Hepatocyte (in vitro differentiated cells): ENCODE measurements at regions not wholly inside any gene's neighbourhood (a gene's known extent, or its start where the extent isn't known, plus 50 kb on each side); places are given as distances from the start of the nearest gene placed in this dataset.

Source experiments
- DNase-seq: peaks from one replicate; pipeline ENCODE4 v3.0.0-alpha.2; 2016; ENCODE audit warnings: low spot score
- H2AFZ ChIP-seq: fragments of 200-600 bp; sonication (generic); 2 replicates; pipeline ENCODE4 v1.6.0; 2016; ENCODE audit warnings: antibody characterized with exemption, mild to moderate bottlenecking
- H3K27ac ChIP-seq: fragments of 200-600 bp; sonication (generic); 2 replicates; pipeline ENCODE4 v1.5.1; 2016; ENCODE audit warnings: mild to moderate bottlenecking
- H3K27me3 ChIP-seq: fragments of 200-600 bp; sonication (generic); 2 replicates; pipeline ENCODE4 v1.6.1; 2016
- H3K36me3 ChIP-seq: fragments of 200-600 bp; sonication (generic); replicated peaks from 2 replicates; pipeline ENCODE4 v1.5.1; 2016; ENCODE audit warnings: low read depth; ENCODE audit not compliant: insufficient read depth
- H3K4me1 ChIP-seq: fragments of 200-600 bp; sonication (generic); 2 replicates; pipeline ENCODE4 v1.5.1; 2016; ENCODE audit warnings: mild to moderate bottlenecking, moderate library complexity; ENCODE audit not compliant: insufficient read depth
- H3K4me2 ChIP-seq: fragments of 200-600 bp; sonication (generic); 2 replicates; pipeline ENCODE4 v1.6.0; 2016
- H3K4me3 ChIP-seq: fragments of 200-600 bp; sonication (generic); 2 replicates; pipeline ENCODE4 v1.5.1; 2016; ENCODE audit warnings: mild to moderate bottlenecking
- H3K79me2 ChIP-seq: fragments of 200-600 bp; sonication (generic); 2 replicates; pipeline ENCODE4 v1.6.0; 2017; ENCODE audit warnings: mild to moderate bottlenecking
- H3K9me2 ChIP-seq: fragments of 200-600 bp; sonication (generic); replicated peaks from 2 replicates; pipeline ENCODE4 v1.6.0; 2017; ENCODE audit warnings: mild to moderate bottlenecking; ENCODE audit not compliant: insufficient read depth
- H3K9me3 ChIP-seq: fragments of 200-600 bp; sonication (generic); 2 replicates; pipeline ENCODE4 v1.5.1; 2016; ENCODE audit warnings: low read depth, mild to moderate bottlenecking
- H4K20me1 ChIP-seq: fragments of 200-600 bp; sonication (generic); 2 replicates; pipeline ENCODE4 v1.6.0; 2016; ENCODE audit warnings: mild to moderate bottlenecking; ENCODE audit not compliant: insufficient read depth, poor library complexity, severe bottlenecking
- EZH2 ChIP-seq: fragments of 200-600 bp; sonication (generic); IDR thresholded peaks from 2 replicates; pipeline ENCODE4 v1.6.1; 2016; ENCODE audit warnings: antibody characterized with exemption, mild to moderate bottlenecking, borderline replicate concordance
- EZH2phosphoT487 ChIP-seq: fragments of 200-600 bp; sonication (generic); IDR thresholded peaks from one replicate; pipeline ENCODE4 v1.6.1; 2018; ENCODE audit warnings: antibody characterized with exemption, mild to moderate bottlenecking, low read depth, moderate library complexity; ENCODE audit not compliant: unreplicated experiment, severe bottlenecking
- WGBS: methylation state at CpG from one replicate; pipeline ENCODE4 v1.1.6; 2016; ENCODE audit warnings: low lambda C conversion rate; ENCODE audit errors: missing lambda C conversion rate; 5-methylcytosine and 5-hydroxymethylcytosine counted together
- TF ChIP-seq, protein P1 (sequence below): fragments of 200-600 bp; sonication (generic); IDR thresholded peaks from 2 replicates; pipeline ENCODE4 v1.5.1; 2016; ENCODE audit warnings: antibody characterized with exemption, mild to moderate bottlenecking; ENCODE audit not compliant: poor library complexity

DNA sequence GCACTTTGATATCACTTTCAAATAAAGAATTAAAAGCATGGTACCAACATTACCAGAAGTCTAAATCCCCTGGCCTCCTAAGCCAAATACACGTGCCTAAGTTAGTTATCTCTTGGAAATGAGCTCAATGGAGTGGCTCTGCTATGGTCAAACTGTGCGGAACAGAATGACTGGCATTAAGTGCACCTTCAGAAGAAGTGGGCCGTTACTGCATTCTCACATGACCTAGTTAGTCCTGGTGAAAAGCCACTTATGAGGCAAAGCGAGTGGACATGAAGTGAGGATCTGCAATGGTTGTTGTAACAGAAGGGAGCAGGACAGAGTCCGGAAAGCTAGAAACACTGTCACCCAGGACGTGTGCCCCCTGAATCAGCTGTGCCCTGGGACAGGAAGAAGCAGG, 633.1 kb downstream of the IRX1 start:
- Histone ChIP-seq H3K36me3 (no peaks in the 10 kb centered on the region), H2AFZ (no peak overlapping the region), H3K4me2 (no peak overlapping the region), H3K27ac (no peak overlapping the region), H4K20me1 (no peaks in the 10 kb centered on the region), H3K9me3 (no peaks in the 10 kb centered on the region), H3K79me2 (no peaks in the 10 kb centered on the region), H3K9me2 (no peaks in the 10 kb centered on the region), H3K4me1 (no peaks in the 10 kb centered on the region), H3K4me3 (no peak overlapping the region), H3K27me3 (no peaks in the 10 kb centered on the region)
- no peak for TF ChIP-seq EZH2
- DNase-seq, result no peak
- 89% methylated on average over 6 of the region's 6 CpGs for WGBS

DNA sequence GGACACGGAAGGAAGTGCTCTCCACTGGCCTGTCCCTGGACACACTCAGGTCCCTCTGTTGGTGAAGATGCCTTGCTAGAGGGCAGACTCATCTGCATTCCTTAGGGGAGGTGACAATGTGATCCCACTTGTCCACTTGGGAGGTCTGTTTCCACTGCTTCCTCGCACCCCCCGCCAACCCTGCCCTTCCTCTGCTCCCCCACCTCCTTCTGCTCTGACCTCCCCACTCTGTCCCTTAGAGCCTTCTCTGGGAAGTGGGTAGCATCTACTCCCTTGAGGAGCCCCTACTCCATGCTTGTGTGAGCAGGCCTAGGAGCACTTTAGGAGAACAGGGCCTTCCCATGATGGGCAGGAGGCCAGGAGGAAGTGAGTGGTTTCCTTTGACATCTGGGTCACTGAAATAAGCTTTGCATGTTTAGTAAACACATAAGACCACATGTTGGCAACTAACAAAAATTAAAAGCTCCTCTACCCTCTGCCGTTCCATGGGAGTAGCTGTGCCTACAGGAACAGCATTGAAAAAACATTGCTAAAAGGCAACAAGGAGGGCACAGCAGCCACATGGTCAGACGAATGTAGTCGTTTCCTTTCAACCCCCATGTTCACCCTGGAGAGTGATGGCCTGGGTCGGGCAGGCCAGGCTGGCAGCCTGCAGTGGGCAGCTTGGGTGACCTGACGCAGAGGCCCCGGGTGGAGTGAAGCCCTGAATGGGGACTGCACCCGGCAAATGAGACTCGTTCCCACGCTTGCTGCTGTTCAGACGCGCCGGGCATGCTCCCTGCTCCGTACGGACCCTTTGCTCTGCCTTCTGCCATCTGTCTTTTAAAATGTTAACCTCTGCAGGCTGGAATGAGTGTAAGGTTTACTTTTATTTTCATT, 634.0 kb downstream of the IRX1 start:
- H3K79me2 ChIP-seq, result no peaks in the 10 kb centered on the region
- no peaks in the 10 kb centered on the region for H3K4me1 ChIP-seq
- H3K27ac ChIP-seq, result no peak overlapping the region
- no peak overlapping the region for H2AFZ ChIP-seq
- H3K4me3 ChIP-seq, result no peak overlapping the region
- no peaks in the 10 kb centered on the region for H3K36me3 ChIP-seq
- H3K9me2 ChIP-seq, result no peaks in the 10 kb centered on the region
- no peaks in the 10 kb centered on the region for H4K20me1 ChIP-seq
- 90% methylated on average over 17 of the region's 17 CpGs for WGBS
- TF ChIP-seq, protein P1, sequence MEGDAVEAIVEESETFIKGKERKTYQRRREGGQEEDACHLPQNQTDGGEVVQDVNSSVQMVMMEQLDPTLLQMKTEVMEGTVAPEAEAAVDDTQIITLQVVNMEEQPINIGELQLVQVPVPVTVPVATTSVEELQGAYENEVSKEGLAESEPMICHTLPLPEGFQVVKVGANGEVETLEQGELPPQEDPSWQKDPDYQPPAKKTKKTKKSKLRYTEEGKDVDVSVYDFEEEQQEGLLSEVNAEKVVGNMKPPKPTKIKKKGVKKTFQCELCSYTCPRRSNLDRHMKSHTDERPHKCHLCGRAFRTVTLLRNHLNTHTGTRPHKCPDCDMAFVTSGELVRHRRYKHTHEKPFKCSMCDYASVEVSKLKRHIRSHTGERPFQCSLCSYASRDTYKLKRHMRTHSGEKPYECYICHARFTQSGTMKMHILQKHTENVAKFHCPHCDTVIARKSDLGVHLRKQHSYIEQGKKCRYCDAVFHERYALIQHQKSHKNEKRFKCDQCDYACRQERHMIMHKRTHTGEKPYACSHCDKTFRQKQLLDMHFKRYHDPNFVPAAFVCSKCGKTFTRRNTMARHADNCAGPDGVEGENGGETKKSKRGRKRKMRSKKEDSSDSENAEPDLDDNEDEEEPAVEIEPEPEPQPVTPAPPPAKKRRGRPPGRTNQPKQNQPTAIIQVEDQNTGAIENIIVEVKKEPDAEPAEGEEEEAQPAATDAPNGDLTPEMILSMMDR, result no peak
- no peak for TF ChIP-seq EZH2
- TF ChIP-seq EZH2phosphoT487, result no peak
- DNase-seq, result no peak
- no peak overlapping the region for H3K4me2 ChIP-seq
- H3K27me3 ChIP-seq, result no peaks in the 10 kb centered on the region
- H3K9me3 ChIP-seq, result no peaks in the 10 kb centered on the region

DNA sequence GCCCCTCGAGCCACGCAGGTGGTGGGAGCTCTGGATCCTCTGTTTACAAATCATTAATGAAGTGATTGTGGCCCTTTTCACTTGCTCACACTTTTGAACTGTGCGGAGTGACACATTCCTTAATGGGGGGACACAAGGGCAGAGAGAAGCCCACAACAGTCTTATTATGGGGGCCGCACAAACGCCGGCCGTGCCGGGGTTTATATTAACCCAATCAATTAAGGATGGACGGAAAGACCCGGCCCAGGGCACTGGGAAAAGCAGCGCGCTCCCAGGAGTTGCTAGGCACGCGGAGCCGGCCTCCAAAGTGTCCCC, 634.8 kb downstream of the IRX1 start:
- no peaks in the 10 kb centered on the region for H3K36me3 ChIP-seq
- H3K9me2 ChIP-seq, result no peaks in the 10 kb centered on the region
- H3K4me1 ChIP-seq, result no peaks in the 10 kb centered on the region
- H3K27ac ChIP-seq, result no peak overlapping the region
- no peak overlapping the region for H3K4me3 ChIP-seq
- H4K20me1 ChIP-seq, result no peaks in the 10 kb centered on the region
- WGBS, result 73% methylated on average over 15 of the region's 15 CpGs
- TF ChIP-seq, protein P1, result no peak
- TF ChIP-seq EZH2, result no peak
- no peak for TF ChIP-seq EZH2phosphoT487
- H3K79me2 ChIP-seq, result no peaks in the 10 kb centered on the region
- H3K9me3 ChIP-seq, result no peaks in the 10 kb centered on the region
- no peak for DNase-seq
- H3K4me2 ChIP-seq, result no peak overlapping the region
- no peaks in the 10 kb centered on the region for H3K27me3 ChIP-seq
- H2AFZ ChIP-seq, result no peak overlapping the region

DNA sequence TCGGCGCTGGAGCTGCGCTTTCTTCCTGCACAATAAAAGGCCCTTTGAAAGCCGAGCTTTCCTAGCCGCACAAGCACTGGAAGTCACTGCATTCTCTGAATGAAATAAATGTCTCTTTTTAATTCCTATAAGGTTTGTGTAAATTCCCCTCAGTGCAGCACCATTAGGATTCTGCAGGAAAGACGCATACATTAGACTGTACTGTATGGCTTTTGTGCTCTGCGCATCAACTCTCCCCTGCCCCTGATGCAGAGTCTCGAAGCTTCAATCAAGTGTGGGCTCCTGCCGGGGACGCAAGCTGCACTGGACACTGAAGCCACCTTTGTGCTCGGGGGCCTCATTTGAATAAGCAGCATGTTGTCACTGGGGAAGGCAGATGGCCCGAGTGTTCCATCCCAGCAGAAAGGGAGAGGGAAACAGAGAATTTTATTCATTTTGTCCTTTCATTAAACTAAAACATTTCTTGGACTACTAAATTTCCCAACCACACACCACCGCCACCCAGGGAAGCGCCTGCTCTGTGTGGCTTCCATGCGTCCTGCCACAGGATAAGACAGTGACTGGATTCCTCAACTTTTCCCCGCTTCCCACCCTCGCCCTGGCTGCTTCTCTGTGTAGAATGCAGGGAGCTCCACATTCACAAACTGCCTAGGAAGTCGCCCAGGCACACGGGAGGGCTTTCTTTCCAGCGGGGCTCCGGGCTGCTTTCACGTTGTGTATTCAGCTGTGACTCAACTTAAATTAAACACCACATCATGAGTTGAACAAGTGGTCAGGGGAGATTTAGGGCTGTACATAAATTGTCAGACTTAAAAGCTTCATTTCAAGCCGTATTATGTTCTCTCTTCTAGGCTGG, 635.4 kb downstream of the IRX1 start:
- Histone ChIP-seq H3K27ac (no peak overlapping the region), H3K4me1 (no peaks in the 10 kb centered on the region), H3K4me2 (no peak overlapping the region), H3K4me3 (no peak overlapping the region), H3K79me2 (no peaks in the 10 kb centered on the region), H3K27me3 (no peaks in the 10 kb centered on the region), H4K20me1 (no peaks in the 10 kb centered on the region), H3K36me3 (no peaks in the 10 kb centered on the region), H3K9me2 (no peaks in the 10 kb centered on the region), H3K9me3 (no peaks in the 10 kb centered on the region), H2AFZ (no peak overlapping the region)
- TF ChIP-seq EZH2 (no peak), EZH2phosphoT487 (no peak)
- TF ChIP-seq, protein P1, result no peak
- no peak for DNase-seq
- WGBS, result 50% methylated on average over 23 of the region's 23 CpGs
